22Rv1 (cell line): ENCODE measurements at regions not wholly inside any gene's neighbourhood (a gene's known extent, or its start where the extent isn't known, plus 50 kb on each side); places are given as distances from the start of the nearest gene placed in this dataset.

Source experiments
- H3K27ac ChIP-seq: fragments of 450-650 bp; 2 replicates; pipeline ENCODE4 v1.5.1; 2017
- ZFX ChIP-seq: fragments of 450-650 bp; IDR thresholded peaks from 2 replicates; pipeline ENCODE4 v1.6.1; 2017; ENCODE audit warnings: antibody characterized with exemption, borderline replicate concordance
- TF ChIP-seq, protein P1 (sequence below): fragments of 450-650 bp; IDR thresholded peaks from 2 replicates; pipeline ENCODE4 v1.5.1; 2017; ENCODE audit warnings: mild to moderate bottlenecking

DNA sequence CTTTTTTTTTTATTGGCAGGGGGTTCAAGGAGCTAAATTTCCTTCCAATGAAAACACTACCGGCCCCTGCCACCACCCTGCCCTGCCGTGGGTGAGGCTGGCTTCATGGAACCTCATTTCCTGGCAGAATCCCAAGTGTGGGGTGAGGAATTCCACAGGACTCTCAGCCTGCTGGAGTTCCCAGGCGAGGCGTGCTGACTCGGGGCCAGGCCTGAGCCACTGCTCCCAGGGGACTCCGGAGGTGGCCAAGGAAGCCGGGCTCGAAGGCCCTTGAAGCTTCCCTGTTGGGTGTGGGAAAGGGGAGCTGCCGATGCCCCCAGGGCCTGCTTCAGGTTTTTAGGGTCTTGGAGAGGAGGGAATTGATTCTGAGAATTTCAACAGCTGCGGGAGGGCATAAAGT, 95.3 kb upstream of the ACTRT2 start:
- TF ChIP-seq ZFX: no peak
- TF ChIP-seq, protein P1, sequence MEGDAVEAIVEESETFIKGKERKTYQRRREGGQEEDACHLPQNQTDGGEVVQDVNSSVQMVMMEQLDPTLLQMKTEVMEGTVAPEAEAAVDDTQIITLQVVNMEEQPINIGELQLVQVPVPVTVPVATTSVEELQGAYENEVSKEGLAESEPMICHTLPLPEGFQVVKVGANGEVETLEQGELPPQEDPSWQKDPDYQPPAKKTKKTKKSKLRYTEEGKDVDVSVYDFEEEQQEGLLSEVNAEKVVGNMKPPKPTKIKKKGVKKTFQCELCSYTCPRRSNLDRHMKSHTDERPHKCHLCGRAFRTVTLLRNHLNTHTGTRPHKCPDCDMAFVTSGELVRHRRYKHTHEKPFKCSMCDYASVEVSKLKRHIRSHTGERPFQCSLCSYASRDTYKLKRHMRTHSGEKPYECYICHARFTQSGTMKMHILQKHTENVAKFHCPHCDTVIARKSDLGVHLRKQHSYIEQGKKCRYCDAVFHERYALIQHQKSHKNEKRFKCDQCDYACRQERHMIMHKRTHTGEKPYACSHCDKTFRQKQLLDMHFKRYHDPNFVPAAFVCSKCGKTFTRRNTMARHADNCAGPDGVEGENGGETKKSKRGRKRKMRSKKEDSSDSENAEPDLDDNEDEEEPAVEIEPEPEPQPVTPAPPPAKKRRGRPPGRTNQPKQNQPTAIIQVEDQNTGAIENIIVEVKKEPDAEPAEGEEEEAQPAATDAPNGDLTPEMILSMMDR: no peak
- no peak overlapping the region for H3K27ac ChIP-seq

DNA sequence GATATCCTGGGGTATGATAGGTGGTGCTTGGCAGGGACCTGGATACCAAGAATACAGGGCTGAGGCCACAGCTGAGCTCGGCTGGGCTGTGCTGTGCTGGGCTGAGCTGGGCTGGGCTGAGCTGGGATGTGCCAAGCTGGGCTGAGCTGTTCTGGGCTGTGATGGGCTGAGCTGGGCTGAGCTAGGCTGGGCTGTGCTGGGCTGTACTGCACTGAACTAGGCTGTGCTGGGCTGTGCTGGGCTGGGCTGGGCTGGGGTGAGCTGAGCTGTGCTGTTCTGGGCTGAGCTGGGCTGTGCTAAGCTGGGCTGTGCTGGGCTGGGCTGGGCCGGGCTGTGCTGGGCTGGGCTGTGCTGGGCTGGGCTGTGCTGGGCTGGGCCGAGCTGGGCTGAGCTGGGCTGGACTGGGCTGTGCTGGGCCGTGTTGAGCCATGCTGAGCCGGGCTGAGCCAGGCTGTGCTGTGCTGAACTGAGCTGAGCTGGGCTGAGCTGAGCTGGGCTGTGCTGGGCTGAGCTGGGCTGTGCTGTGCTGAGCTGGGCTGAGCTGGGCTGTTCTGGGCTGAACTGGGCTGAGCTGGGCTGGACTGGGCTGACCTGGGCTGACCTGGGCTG, 94.7 kb upstream of the ACTRT2 start:
- no peak overlapping the region for H3K27ac ChIP-seq
- no peak for TF ChIP-seq ZFX

DNA sequence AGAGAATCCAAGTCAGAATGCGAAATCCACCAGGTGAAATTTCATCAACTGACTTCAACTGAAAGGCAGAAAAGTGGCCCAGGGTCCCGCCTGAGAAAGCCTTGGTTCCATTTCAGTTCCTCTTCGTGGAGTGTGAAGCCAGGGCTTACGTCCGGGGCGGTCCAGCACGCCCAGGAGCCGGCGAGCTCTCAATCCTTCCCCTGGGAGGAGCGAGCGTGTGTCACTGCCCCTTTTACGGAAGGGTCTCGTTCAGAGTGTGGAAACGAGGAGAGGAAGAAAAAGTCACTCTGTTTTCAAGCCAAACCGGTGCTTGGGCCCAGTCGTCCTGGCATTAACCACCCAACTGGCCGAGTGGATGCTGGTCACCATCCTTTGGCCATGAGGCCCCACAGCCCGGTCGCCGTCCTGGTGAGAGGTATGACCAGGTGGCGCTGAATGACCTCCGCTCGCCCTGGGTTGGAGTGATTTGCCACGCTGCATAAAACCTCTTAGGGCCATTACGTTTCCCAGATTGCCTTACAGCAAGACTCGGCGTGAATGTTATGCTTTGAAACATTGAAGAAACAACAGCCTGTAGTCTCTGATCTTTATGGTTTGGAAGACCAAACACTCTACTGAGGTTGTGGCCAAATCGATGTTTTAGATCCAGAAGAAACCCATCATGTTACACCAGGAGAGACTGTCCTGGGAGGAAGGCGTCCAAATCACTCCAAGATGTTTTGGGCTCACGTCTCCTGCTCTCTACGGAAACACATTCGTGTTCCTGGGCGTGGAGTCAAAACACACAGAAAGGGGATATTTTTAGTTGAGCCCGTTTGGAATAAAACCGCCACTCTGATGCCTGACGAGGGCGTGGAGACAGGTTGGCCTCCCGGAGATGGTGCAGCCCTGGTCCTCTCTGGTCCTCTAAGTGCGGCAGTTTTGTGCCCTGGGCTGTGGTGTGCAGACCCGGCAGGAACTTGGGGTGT, 93.6 kb upstream of the ACTRT2 start:
- no peak overlapping the region for H3K27ac ChIP-seq
- TF ChIP-seq, protein P1: no peak
- no peak for TF ChIP-seq ZFX

DNA sequence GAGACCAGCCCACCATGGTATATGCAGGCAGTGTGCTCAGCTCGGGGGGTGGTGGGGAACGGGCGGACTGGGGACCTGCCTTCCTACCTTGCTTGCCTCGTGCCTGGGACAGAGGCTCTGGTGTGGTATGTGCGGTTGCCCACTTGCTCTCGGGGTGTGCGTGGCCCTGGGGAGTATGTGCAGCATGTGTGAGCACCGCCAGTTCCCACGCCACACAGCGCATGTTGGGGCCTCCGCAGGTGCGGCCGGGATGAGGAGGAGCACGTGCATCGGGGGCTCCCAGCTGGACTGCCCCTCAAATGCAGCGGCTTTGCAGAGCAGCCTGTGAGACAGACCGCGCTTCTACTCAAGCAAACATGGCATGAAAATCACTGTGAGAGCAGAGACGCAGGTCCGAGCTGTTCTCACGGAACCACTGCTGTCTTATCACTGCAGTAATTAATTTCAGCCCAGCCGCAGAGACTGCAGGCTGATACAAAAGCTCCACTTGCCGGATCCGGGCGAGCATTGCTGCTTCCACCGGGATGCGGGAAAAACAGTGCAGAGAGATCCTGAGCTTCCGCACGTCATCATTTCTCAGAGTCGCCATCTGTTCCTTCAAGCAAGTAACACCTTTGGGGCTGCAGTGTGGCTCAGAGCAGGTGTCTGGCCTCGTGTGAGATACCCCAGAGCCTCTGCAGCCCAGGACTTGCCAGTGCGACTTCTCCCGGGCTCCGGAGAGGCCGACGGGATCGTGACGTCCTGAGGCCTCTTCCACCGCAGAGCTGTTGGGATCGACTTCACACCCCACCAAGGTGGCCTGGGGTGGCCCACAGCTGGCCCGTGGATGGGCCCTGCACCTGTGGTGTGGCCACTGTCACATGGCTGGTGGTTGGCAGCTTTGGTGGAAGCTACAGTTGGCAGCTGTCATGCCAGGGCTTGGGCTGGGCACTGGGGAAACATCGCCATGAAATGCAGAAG, 92.6 kb upstream of the ACTRT2 start:
- TF ChIP-seq ZFX: no peak
- TF ChIP-seq, protein P1: no peak
- H3K27ac ChIP-seq: no peak overlapping the region

DNA sequence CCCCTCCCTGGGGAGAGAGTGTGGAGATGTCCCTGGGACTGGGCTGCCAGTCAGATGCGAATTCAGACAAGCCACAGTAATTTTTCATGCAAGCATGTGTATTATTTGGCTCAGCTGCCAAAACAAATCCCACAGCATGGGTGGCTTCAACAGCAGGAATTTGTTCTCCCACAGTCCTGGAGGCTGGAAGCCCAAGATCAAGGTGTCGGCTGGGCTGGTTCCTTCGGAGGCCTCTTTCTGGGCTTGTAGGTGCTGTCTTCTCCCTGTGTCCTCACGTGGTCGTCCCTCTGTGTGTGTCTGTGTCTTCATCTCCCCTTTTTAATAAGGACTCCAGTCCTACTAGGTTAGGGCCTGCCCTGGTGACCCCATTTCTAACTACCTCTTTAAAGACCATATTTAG, 91.9 kb upstream of the ACTRT2 start:
- H3K27ac ChIP-seq: no peak overlapping the region
- TF ChIP-seq ZFX: no peak
- TF ChIP-seq, protein P1: no peak

DNA sequence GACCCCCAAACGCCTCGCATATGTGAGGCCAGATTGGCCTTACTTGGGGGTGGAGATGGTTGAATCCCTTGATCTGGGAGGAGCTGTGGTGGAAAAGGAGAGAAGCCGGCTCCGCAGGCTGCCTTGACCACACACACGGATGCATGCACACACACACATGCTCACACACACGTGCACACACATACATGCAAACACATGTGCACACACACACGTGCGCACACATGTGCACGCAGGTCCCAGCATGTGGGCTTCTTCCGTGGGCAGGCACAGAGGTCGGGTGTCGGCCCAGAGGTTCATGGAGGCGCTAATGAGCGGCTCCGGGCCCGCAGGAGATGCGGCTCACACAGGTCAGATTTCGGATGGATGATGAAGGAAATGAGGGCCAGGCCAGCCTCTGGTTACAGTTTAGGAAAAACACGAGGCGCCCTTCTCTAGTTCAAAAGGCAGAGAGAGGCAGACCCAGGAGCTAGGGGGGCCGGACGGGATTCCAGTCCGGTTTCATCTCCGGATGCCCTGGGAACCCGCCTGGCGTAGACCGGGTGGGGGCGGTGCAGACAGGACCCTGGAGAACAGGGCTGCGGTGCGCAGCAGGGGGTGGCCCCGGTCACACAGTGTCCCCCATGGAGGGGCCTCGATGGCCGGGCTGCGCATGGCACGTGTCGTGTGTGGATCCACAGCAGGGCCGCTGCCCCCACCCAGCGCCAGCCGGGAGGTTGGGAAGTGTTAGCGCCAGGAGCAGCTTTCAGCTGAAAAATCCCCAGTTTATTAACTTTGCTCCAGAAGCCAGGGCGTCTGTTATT, 91.1 kb upstream of the ACTRT2 start:
- no peak for TF ChIP-seq ZFX
- TF ChIP-seq, protein P1: no peak
- H3K27ac ChIP-seq: no peak overlapping the region
